GM19452 (cell line): ENCODE measurements at regions not wholly inside any gene's neighbourhood (a gene's known extent, or its start where the extent isn't known, plus 50 kb on each side); places are given as distances from the start of the nearest gene placed in this dataset.
"Not testable (repeated sequence)": the region's sequence is repeated elsewhere in the genome, so short reads cannot be mapped to it uniquely, and the experiment has no call there.

Experiments used
- ATAC-seq: cut with Tn5 transposase; IDR thresholded peaks from one replicate; pipeline ENCODE4 v1.9.1; 2021; ENCODE audit not compliant: unreplicated experiment

DNA sequence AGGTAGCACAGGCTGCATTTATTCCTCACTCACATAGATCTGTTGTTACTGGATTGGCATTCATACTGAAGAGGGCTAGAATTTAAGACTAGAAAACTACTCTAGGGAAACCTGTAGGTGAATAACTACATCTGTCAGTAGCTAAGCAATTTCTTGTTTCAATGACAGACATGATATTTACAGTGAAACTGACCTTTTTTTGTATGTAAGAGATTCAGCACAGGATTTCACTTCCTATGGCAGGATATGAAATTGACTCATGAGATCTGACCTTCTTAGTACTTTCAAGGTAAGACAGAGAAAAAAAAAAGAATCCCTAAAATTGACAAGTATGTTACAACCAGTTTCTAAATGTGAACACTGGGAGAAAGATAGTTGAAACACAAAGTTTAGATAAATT, 189.8 kb upstream of the SLC16A7 start:
- ATAC-seq: no peak

DNA sequence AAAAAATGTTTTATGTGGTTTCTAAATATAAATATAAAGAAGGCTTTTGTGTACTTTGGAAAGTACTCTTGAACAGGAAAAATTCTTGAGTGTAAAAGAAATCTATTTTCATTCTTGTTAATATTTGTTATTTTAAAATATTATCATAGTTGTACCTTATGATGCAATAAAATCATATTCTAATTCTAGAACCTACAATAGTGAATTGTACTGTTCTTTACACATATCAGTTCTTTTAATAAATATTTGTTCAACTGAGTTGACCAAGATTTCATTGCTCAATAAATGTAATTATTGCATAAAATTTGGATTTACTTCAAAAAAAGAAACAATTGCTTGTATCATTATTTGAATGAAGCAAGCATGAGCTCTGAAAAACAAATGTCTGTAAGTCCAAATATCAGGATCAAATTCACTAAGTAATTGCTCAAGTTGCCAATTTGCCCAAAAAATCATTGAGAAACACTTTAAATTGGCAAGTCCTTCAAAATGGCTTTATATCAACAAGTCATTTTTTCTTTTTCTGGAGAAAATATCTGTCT, 191.6 kb upstream of the SLC16A7 start:
- no peak for ATAC-seq

DNA sequence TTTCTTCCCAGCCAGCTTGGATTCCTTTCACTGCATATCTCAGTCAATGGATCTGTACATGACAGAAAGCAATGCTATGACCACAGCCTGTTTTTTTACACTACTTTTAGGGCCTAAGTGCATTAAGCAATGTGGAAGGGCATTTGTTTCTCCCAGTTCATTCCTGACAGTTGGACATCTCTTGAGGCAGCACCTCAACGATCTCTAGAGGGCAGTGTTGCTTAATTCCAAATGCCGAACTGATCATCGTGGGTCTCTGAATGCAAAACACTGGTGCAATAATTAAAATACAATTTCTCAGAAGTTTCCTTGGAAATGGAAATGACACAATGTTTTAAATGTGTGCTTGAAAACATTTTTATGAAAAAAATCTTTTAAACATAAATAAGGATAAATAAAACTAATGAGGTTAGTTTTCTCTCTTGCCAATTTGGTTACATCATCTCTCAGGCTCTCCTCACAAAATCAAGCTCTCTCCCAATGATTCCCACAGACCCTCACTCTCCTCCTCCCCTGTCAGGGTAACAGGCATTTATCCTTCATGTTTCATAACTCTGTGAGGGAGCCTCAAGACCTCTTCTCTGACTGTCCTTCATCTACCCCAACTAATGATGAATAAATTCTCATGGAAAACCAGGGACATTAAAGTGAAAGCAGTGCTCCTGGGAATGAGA, 192.4 kb upstream of the SLC16A7 start:
- ATAC-seq: peak; percentile 80

DNA sequence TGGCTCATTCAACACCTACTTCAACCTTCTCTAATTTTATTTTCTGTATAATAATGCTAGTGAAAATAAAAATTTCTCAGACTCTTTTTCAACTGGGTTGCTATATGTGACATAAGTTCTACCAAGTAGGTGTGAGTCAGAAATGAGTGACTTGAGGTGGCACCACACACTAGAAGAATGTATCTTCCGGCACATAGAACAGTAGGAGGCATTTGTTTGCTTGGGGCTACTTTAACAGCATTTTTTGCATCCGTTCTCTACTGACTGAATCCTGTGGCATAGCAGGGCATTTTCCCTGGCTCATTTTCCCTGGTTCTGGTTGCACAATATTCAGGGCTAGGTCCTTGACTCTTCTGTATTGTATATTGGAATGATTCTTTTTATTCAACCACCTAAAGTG, 194.0 kb upstream of the SLC16A7 start:
- no peak for ATAC-seq

DNA sequence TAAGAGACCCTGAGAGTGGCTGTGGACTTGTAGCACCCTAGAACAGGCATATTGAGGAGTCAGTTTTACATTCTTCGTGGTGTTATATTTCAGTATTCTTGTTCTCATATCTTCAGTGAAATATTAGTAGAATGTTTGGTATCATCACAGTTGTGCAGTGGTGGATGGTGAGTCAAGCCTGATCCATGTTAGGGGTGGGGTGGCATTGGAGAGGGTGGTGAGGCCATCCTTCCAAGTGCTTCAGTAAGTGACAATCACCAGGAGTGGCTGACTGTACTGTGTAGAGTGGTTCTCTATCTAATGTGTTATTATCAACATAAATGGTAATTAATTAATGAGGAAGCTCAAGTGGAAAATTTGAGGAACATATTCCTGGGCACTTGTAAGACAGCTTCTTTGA, 197.7 kb upstream of the SLC16A7 start:
- no peak for ATAC-seq

DNA sequence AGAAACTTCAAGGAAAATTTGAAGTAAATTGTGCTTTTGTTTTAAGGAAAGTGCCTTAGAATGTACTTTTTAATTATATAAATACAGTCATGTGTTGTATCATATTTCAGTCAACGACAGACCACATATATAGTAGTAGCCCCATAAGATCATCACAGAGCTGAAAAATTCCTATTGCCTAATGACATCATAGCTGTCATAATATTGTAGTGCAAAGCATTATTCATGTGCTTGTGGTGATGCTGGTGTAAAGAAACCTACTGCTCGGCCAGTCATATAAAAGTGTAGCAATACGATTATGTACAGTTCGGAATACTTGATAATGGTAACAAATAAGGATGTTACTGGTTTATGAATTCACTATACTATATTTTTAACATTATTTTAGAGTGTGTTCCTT, 198.9 kb upstream of the SLC16A7 start:
- no peak for ATAC-seq

DNA sequence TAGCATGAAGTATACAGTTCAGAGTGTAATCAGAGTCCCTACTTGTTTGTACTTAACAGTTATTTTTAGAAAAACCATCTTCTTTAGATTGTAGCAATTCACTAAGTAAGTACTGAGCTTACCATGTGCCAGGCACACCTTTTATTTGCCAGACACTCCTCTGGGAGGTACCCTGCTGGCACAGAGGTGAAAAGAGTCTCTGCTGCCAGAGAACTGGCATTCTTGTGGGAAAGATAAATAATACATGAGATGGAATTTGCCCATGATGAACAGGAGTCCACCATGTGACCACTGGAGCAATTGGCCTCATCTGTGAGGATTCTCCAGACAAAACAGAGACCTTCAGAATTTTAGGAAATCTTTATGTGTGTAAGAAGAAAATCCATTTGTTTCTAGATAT, 199.3 kb upstream of the SLC16A7 start:
- no peak for ATAC-seq

DNA sequence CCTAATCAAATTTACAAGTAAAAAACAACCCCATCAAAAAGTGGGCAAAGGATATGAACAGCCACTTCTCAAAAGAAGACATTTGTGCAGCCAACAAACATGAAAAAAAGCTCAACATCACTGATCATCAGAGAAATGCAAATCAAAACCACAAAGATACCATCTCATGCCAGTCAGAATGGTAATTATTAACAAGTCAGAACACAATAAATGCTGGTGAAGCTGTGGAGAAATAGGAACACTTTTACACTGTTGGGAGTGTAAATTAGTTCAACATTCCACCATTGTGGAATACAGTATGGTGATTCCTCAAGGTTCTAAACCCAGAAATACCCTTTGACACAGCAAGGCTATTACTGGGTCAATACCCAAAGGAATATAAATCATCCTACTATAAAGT, 200.5 kb upstream of the SLC16A7 start:
- ATAC-seq: not testable (repeated sequence)

DNA sequence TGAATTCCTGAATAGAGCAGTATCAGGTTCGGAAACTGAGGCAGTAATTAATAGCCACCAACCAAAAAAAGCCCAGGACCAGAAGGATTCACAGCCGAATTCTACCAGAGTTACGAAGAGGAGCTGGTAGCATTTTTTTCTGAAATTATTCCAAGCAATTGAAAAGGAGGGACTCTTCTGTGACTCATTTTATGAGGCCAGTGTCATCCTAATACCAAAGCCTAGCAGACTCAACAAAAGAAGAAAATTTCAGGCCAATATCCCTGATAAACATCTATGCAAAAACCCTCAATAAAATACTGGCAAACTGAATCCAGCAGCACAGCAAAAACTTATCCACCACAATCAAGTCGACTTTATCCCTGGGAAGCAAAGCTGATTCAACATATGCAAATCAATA, 202.3 kb upstream of the SLC16A7 start:
- ATAC-seq: no peak

DNA sequence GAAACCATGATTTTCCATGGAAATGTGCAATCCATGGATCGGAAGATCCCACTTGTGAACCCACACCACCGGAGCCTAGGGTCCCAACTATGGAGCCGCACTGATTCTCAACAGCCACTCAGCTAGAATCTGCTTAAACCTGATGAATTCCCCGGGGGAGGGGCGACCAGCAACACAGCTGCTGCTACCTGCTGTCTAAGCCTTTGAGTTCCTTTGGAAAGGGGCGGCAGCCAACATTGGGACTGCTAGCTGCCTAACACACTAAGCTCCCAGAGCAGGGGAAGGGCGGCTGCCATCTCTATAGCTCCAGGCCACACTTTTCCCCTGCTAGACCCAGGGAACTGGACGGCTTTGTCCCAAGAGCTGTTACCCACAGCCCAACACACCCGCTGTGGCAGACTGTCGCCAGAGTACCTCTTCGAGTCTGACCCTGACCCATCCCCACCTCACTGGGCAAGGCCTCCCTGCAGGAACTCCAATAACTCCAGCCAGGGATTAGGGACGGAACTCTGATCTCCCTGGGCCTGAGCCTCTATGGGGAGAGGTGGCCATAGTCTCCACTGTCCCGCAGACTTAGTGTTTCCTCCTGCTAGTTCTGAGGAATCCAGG, 205.8 kb upstream of the SLC16A7 start:
- ATAC-seq: no peak

DNA sequence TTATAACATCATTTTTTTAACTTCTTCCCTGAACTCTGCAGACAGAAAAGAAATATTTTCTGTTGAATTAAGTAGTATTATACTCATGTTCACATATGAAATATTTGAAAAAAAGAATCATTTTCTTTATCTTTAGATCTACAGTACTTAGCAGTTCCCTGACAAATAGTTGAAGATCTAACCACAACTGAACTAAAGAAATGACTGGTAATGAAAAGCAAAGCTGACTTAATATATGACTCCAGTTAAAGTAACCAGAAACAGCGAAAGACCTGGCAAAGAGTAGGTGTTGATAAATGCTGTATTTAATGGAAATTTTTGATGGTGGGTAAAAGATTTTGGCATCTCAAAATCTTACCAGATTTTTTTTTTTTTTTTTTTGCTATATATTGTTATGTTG, 207.1 kb upstream of the SLC16A7 start:
- no peak for ATAC-seq

DNA sequence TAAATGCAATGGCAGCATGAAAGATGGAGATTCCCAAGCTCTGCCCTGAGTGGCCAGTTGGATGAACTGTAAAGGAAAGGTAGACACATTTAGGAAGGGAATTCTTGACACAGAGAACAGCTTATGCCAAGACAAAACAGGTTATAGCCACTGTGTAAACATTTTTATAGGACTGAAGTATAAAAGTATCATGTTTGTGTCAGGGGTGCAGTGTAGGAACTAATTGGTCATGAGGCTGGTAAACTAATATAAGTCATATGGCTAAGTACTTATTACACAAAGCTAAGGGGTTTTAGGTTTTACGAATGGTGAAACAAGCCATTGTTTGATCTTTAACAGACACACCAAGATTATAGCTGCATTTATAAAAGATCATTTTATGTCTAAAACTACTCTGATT, 207.7 kb upstream of the SLC16A7 start:
- no peak for ATAC-seq

DNA sequence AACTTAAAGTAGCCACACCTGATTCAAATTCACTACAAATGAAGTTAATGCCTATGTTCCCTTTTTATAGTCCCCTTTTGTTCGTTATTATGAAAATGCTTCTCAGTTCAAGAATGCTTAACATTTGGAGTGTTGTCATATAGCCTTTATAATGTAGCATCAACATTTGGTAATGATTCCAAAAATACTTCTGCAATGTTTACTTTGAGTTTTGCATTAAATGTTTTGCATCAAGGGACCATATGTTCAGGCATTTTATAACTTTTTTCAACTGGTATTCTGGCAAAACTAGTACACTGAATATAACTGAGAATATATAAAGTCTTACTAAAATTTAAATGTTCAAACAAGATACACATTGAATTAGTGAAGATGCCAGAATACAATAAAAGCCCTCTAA, 209.6 kb upstream of the SLC16A7 start:
- no peak for ATAC-seq

DNA sequence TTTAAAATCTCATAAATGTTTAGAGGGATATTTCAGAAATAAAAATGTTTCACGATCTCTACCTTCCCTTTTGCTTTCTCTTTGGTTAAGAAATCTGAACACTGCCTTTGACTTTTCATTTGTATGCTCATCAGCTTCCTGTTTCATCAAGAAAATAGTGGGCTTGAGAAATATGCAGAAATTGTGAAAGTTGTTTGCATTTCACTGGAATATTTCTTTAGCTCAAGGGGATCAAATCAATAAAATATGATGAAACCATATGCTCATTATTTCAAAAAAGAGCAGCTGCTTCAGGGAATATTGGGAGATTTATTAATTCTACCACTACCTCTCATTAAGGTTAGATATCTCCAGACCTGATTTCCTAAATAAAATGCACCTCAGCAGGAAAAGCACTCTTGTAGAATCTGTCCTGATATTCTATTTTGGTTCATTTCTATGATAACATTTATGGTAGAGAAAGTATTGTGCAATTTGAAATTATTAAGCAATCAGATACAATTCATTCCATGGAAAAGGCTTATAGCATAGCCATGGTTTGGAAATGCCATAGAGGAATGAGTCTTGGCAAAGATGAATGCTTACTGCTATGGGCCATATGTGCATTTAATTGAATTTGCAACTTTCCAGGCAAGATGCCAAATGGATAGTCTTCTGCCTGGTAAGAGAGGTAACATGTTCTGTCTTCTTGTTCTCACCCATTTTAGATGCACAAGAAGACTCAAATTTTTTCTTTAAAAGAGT, 212.6 kb upstream of the SLC16A7 start:
- no peak for ATAC-seq

DNA sequence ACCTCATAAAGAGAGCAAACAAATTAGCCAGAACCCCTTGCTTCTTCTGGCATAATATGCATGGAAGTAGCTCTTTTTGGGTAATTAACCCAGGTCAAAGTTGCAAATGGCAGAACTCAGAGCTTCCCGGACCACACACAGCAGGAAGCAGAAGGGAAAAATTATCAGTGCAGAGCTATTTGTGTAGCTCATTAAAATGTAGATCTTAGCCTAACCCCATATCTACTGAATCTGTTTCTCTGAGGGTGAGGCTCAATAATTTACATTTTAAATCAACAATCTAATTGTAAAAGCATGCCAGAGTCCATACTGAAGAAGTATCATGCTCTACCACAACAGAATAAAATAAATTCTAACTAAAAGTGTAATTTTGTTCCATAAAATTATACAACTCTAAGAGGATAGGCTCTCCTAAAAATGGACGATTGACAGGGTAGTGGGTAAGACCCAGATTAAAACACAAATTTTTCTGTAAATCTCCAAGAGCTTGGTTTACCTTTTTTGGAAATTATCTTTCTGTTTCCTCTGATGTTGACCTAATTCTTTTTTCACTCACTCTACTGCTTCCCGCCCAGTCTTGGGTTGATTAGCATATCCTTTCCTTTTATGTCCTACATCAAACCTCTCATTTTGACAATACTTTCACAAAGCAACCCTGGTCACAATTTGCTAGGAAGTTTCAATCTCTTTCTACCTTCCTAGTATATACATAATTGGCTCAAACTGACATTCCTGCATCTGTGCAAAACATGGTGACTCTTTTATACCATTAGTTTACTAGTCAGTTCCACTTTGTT, 213.3 kb upstream of the SLC16A7 start:
- no peak for ATAC-seq

DNA sequence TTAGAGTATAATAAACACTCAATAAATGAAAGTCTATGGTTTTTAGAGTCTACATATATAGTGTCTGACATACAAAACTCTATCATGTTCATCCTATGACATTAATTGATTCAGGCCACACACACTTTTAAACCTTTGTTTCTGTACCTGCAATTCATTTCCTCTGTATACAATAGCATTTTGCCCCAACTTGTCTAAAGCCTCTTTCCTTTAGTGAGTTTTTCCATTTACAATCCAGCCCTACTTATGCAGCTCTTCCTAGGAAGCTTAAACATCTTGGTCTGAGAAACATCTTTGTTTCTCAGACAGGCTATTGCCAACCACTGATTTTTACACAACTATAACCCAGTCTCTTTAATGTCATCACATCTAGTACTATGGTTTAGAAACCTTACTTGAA, 214.7 kb upstream of the SLC16A7 start:
- ATAC-seq: no peak

DNA sequence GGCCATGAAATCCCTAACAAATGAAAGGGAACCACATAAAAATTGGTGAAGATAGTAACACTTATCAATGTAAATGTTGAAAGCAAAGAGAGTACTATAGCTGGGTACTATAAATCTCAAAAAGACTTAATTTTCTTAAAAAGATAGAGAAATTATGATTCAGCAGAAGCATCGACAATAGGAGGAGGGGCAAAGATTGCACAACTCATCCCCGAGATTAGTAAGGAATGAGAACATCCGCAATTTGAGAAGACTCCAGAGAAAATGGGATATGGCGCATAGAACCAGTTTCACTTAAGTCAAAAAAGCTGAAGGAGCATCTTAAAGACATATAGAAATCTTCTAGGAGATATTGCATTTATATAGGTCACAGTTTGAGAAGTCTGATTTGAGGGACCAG, 220.2 kb upstream of the SLC16A7 start:
- no peak for ATAC-seq

DNA sequence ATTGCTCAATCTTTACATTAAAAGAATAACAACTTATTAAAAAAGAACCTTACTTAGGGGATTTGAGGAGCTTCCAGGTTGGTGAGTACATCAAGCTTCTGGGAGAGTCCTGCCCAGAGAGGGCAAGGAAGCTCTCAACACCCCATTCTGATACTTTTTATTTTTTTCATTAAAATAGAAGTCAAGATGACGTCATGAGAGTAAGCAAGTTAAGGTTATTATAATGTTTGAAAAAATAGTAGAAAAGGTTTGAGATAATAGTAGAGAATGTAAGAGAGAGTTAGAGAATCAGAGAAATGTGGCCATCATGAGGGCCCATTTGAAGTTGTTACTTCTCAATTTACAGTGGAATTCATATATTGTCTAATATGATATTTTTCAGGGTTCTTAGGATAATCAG, 221.0 kb upstream of the SLC16A7 start:
- ATAC-seq: no peak

DNA sequence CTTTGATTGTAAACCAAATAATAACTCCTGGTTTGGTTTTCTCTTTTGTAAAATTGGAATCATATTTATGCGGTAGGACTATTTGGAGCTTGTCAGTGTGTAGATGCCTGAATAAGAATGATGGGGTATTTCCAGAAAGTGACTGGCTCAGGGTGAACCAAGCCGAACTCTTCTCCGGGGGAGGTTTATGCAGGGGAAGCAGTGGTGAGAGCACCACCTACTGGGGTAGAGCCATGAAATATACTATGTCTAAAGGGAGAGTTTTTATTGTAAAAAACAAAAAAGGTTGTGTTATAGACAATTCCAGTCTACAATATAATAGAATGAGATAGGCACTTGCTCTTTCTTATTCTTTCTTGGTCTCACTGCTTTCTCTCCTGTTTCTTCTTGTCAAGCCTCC, 222.9 kb upstream of the SLC16A7 start:
- ATAC-seq: no peak

DNA sequence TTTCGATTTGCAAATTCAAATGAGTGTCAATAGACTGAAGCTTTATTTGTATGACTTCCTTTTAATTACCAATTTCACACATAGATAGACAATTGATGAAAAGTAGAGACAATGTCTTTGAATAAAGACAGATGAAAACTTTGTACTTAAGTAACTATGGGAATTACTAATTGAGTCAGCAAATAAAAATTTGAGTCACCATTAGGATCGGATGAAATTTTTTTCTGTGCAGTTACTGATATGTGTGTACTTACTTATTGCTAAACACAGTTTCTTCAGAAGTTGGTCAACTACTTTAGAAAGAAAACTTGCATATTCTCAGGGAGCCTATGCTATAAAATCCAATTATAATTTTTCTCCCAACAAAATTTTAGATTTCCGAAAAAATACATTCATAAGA, 224.9 kb upstream of the SLC16A7 start:
- no peak for ATAC-seq

DNA sequence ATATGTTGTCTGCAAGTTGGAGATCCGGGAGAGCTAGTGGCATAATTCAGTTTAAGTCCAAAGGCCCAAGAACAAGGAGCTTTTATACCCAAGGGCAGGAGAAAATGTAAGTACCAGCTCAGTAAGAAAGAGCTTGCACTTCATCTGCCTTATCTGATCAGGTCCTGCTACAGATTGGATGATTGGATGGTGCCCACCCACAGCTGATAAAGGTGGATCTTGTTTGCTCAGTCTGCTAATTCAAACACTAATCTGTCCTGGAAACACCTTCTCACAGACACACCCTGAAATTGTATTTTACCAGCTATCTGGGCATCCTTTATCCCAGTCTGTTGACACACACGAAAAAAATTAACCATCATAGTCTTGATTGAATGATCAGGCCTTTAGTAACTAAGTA, 230.7 kb upstream of the SLC16A7 start:
- no peak for ATAC-seq
